Neural crest cell (in vitro differentiated cells): ENCODE measurements at regions not wholly inside any gene's neighbourhood (a gene's known extent, or its start where the extent isn't known, plus 50 kb on each side); places are given as distances from the start of the nearest gene placed in this dataset.

Source experiments
- DNase-seq: peaks from one replicate; pipeline ENCODE4 v3.0.0; 2021; ENCODE audit warnings: low read depth, mixed read lengths, low spot score
- H3K27ac Mint-ChIP-seq: one replicate; pipeline ENCODE4 v1.8.0; 2021; ENCODE audit warnings: mild to moderate bottlenecking, mixed read lengths; ENCODE audit not compliant: unreplicated experiment
- H3K27me3 Mint-ChIP-seq: 2 replicates; pipeline ENCODE4 v1.8.0; 2021; ENCODE audit warnings: low read depth, mild to moderate bottlenecking, mixed read lengths
- H3K36me3 Mint-ChIP-seq: 2 replicates; pipeline ENCODE4 v1.8.0; 2021; ENCODE audit warnings: low read depth, mild to moderate bottlenecking, mixed read lengths
- H3K4me1 Mint-ChIP-seq: 2 replicates; pipeline ENCODE4 v1.8.0; 2021; ENCODE audit warnings: mixed read lengths
- H3K4me3 Mint-ChIP-seq: one replicate; pipeline ENCODE4 v1.8.0; 2021; ENCODE audit warnings: mild to moderate bottlenecking, mixed read lengths
- H3K9me3 Mint-ChIP-seq: 2 replicates; pipeline ENCODE4 v1.8.0; 2021; ENCODE audit warnings: mixed read lengths
- CTCF ChIP-seq: fragments of 200-600 bp; sonication (generic); conservative IDR thresholded peaks from 2 replicates; pipeline ENCODE4 v1.5.0; 2021; ENCODE audit warnings: antibody characterized with exemption, mild to moderate bottlenecking

GRCh38 chr6:54681267-54681666 is 165.3 kb upstream of the FAM83B start:
- Mint-ChIP-seq H3K36me3 (no peaks in the 10 kb centered on the region), H3K4me1 (peaks cover 12% of the 10 kb centered on the region), H3K27ac (no peak overlapping the region), H3K27me3 (no peaks in the 10 kb centered on the region), H3K9me3 (peaks cover 3% of the 10 kb centered on the region), H3K4me3 (no peak overlapping the region)
- no peak for TF ChIP-seq CTCF
- no peak for DNase-seq

- Mint-ChIP-seq H3K36me3 (no peaks in the 10 kb centered on the region), H3K27me3 (no peaks in the 10 kb centered on the region), H3K9me3 (peaks cover 3% of the 10 kb centered on the region), H3K4me1 (peaks cover 12% of the 10 kb centered on the region), H3K27ac (no peak overlapping the region), H3K4me3 (no peak overlapping the region)
- TF ChIP-seq CTCF, result no peak
- no peak for DNase-seq
Measured at GRCh38 chr6:54681987-54682386, 164.6 kb upstream of the FAM83B start.

GRCh38 chr6:54689620-54690019 is 157.0 kb upstream of the FAM83B start:
- no peak for TF ChIP-seq CTCF
- H3K4me3 Mint-ChIP-seq, result no peak overlapping the region
- H3K27ac Mint-ChIP-seq, result no peak overlapping the region
- no peaks in the 10 kb centered on the region for H3K9me3 Mint-ChIP-seq
- no peak for DNase-seq
- no peaks in the 10 kb centered on the region for H3K36me3 Mint-ChIP-seq
- no peaks in the 10 kb centered on the region for H3K27me3 Mint-ChIP-seq
- peaks cover 3% of the 10 kb centered on the region for H3K4me1 Mint-ChIP-seq

GRCh38 chr6:54690596-54690995 is 156.0 kb upstream of the FAM83B start:
- Mint-ChIP-seq H3K9me3 (no peaks in the 10 kb centered on the region), H3K27me3 (no peaks in the 10 kb centered on the region), H3K4me1 (no peaks in the 10 kb centered on the region), H3K27ac (no peak overlapping the region), H3K36me3 (no peaks in the 10 kb centered on the region), H3K4me3 (no peak overlapping the region)
- no peak for DNase-seq
- no peak for TF ChIP-seq CTCF

- Mint-ChIP-seq H3K4me1 (peaks cover 8% of the 10 kb centered on the region), H3K9me3 (no peaks in the 10 kb centered on the region), H3K27ac (no peak overlapping the region), H3K27me3 (no peaks in the 10 kb centered on the region), H3K36me3 (no peaks in the 10 kb centered on the region), H3K4me3 (no peak overlapping the region)
- no peak for DNase-seq
- TF ChIP-seq CTCF, result no peak
Measured at GRCh38 chr6:54694928-54695532, 151.5 kb upstream of the FAM83B start.
